Choroid plexus epithelial cell (primary cell): ENCODE measurements at regions not wholly inside any gene's neighbourhood (a gene's known extent, or its start where the extent isn't known, plus 50 kb on each side); places are given as distances from the start of the nearest gene placed in this dataset.

Experiments used
- DNase-seq: peaks from one replicate; pipeline ENCODE4 v3.0.0-alpha.2; 2010; ENCODE audit warnings: low read depth
- H3K4me3 ChIP-seq: 2 replicates; pipeline ENCODE4 v1.5.1; 2011; ENCODE audit warnings: low read depth, mild to moderate bottlenecking, control low read depth, low read length, moderate library complexity
- TF ChIP-seq, protein P1 (sequence below): conservative IDR thresholded peaks from 2 replicates; pipeline ENCODE4 v1.5.1; 2011; ENCODE audit warnings: low read depth, mild to moderate bottlenecking, control low read depth, inconsistent platforms, low read length, moderate library complexity

DNA sequence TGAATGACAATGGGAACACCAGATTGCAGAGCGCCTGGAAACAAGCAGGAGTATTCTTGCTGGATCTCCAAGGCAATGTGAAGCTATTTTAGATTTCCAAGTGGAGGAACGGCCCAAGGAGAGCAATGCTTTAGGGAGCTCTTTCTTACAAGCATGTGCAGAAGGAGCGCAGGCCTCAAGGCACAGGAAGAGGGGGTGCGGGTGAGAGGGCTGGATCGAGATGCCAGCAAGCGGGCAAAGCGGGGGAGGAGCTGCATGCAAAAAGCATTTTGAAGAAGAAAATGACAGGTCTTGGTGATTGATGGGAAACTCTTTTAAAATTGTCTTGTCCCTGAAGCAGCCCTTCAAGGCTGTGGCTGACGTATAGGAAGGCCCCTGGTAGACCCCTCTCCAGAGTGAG is 171.9 kb downstream of the QRSL1 start:
- no peak for DNase-seq
- no peak overlapping the region for H3K4me3 ChIP-seq
- TF ChIP-seq, protein P1, sequence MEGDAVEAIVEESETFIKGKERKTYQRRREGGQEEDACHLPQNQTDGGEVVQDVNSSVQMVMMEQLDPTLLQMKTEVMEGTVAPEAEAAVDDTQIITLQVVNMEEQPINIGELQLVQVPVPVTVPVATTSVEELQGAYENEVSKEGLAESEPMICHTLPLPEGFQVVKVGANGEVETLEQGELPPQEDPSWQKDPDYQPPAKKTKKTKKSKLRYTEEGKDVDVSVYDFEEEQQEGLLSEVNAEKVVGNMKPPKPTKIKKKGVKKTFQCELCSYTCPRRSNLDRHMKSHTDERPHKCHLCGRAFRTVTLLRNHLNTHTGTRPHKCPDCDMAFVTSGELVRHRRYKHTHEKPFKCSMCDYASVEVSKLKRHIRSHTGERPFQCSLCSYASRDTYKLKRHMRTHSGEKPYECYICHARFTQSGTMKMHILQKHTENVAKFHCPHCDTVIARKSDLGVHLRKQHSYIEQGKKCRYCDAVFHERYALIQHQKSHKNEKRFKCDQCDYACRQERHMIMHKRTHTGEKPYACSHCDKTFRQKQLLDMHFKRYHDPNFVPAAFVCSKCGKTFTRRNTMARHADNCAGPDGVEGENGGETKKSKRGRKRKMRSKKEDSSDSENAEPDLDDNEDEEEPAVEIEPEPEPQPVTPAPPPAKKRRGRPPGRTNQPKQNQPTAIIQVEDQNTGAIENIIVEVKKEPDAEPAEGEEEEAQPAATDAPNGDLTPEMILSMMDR, result no peak

GRCh38 chr6:106800379-106800778 is 171.0 kb downstream of the QRSL1 start:
- H3K4me3 ChIP-seq, result no peak overlapping the region
- TF ChIP-seq, protein P1, result no peak
- DNase-seq, result no peak

DNA sequence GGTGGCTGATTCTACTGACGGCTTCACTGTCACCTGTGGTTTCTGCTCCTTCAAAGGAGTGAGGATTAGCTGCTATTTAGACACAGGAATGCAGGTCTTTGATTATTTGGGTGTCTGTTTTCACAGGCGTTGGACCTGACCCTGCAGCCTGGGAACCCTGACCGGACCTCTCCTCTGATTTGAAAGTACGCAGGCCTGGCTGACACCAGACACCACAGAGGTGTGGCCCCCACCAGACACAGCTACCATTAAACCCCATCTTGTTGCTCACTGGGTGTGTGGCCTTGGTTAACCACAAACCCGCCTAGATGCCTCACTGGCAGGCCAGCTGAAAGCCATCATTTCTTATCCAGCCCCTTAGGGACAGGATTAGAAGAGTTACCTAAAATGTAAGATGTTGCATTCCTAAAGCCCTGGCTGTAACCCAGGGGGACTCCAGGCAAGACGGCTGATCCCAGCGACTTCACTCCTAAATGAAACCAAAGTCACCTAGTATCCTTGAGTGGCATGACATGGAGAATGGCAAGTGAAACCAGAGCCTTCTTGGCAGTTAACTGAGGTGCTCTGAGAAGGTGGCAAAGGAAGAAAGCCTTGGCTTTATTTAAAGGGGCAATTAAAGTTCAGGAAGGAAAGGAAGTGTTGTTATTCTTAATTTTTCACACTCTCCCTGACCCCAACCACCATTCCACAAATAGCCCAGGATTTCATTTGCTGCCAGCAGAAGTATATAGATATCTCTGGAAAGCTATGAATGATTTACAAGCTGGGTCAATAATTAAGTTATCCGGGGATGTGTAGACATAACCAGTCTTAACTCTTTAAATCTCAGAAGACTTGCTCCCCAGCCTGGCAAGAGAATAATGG is 169.9 kb downstream of the QRSL1 start:
- DNase-seq, result peak; percentile 12
- H3K4me3 ChIP-seq, result no peak overlapping the region
- TF ChIP-seq, protein P1, result no peak

DNA sequence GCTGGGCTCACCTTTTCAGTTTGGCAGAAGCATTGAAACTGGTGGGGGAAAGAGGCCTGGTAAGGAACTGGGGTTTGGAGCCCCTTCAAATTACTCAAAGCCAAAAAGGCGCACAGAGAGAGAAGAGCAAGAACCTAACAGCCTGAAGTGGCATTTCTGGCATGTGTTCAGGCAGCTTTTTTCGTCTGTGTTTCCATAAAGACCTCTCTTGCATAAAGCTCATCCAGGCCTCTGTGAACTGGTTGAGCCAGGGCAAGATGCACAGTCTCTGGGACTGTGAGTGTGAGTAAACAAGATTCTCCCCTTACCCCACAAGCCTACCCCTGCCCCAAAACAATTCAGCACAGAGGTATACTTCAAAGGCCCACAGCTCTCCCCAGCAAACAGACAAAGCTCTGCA is 167.8 kb downstream of the QRSL1 start:
- TF ChIP-seq, protein P1, result no peak
- H3K4me3 ChIP-seq, result no peak overlapping the region
- DNase-seq, result no peak

DNA sequence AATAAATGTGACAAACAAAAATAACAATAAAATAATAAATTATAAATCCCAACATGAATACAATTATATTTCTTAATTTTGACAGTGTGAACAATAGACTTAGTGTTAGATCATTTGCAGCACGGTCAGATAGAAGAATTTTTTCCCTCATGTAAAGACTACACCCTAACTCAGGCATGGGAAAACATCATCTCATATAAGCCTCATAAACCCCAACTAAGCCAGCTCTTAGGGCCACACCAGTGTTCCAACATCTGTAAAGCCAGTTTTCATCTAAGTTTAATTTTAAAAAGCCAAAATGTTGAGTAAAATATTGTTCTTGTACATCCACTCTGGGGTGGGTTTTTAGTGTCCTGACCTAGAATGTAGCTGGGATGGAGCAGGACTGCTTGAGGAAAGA is 167.4 kb downstream of the QRSL1 start:
- TF ChIP-seq, protein P1, result no peak
- H3K4me3 ChIP-seq, result no peak overlapping the region
- no peak for DNase-seq

DNA sequence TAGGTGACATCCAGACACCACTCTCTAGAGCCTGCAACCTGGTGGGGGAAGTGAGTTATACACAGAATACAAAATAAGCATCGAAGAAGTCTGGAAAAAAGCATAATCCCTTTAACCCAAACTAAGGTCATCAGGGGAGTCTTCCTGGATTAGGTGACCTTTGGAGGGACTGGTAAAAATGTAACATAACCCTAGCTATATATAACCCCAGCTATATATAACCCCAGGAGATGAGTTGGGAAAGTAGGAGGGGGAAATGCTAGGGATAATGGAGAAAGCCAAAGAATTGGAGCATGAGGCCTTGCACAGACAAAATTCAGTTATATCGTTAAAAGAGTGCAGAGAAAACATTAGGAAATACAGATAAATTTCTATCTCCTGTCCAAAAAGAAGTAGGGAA is 164.8 kb downstream of the QRSL1 start:
- TF ChIP-seq, protein P1, result no peak
- DNase-seq, result no peak
- H3K4me3 ChIP-seq, result no peak overlapping the region
